GM12878 (cell line): ENCODE measurements at regions not wholly inside any gene's neighbourhood (a gene's known extent, or its start where the extent isn't known, plus 50 kb on each side); places are given as distances from the start of the nearest gene placed in this dataset.

Experiments
- ATAC-seq: fragments of 200-7000 bp; cut with Tn5 transposase; 3 replicates; pipeline ENCODE4 v1.9.1; 2020; ENCODE audit warnings: mild to moderate bottlenecking, moderate library complexity
- BruUV-seq: library from RNA; stranded (reverse); fragments of 400-500 nt; replicated peaks from 2 replicates; lab custom pipeline; 2021; lab: Mats Ljungman, UMichigan
- CTCF ChIA-PET: fragments of 300-600 bp; sonication (Branson Sonifier 250); formaldehyde crosslinking; extraction: SDS; loops from one replicate; lab custom pipeline; 2021; ENCODE audit warnings: inconsistent platforms; lab: Yijun Ruan, JAX
- POLR2A ChIA-PET: fragments of 350-600 bp; formaldehyde crosslinking; extraction: SDS; loops from one replicate; lab custom pipeline; 2021; ENCODE audit warnings: inconsistent platforms; lab: Charles Lee
- RAD21 ChIA-PET: fragments of 300-600 bp; sonication (Branson Sonifier 250); formaldehyde crosslinking; loops from one replicate; lab custom pipeline; 2023; ENCODE audit warnings: antibody characterized with exemption; ENCODE audit not compliant: unreplicated experiment; lab: Charles Lee
- SMC1A ChIA-PET: fragments of 300-600 bp; sonication (Branson Sonifier 250); formaldehyde crosslinking; loops from one replicate; lab custom pipeline; 2023; ENCODE audit not compliant: unreplicated experiment, uncharacterized antibody; lab: Charles Lee
- DNase-seq: peaks from one replicate; pipeline ENCODE4 v3.0.0-alpha.2; 2011; ENCODE audit warnings: low read depth, low spot score
- FAIRE-seq: peaks from 3 replicates; lab custom pipeline; 2011; peaks lifted over from hg19 to GRCh38; lab: Jason Lieb, UNC
- H2AFZ ChIP-seq: 2 replicates; pipeline ENCODE4 v1.6.0; 2011; ENCODE audit warnings: low read depth, low read length, control low read depth; ENCODE audit not compliant: control insufficient read depth
- H3K27ac ChIP-seq: 2 replicates; pipeline ENCODE4 v1.5.1; 2011; ENCODE audit warnings: control low read depth; ENCODE audit not compliant: control insufficient read depth, insufficient read depth
- H3K27me3 ChIP-seq, 2 experiments: replicated peaks in 1 of 2; 2 replicates each; pipeline versions ENCODE4 v1.6.0 to v1.6.1; 2011; ENCODE audit warnings: low read length in 1 of 2; ENCODE audit not compliant: control insufficient read depth in 2 of 2, insufficient read depth in 2 of 2
- H3K36me3 ChIP-seq, 2 experiments: 2 replicates each; pipeline ENCODE4 v1.5.1; 2011; ENCODE audit warnings: low read length in 1 of 2; ENCODE audit not compliant: control insufficient read depth in 2 of 2, insufficient read depth in 2 of 2
- H3K4me1 ChIP-seq: 2 replicates; pipeline ENCODE4 v1.6.1; 2011; ENCODE audit warnings: mild to moderate bottlenecking, low read length, moderate library complexity, mixed read lengths; ENCODE audit not compliant: control insufficient read depth, insufficient read depth
- H3K4me2 ChIP-seq: 2 replicates; pipeline ENCODE4 v1.6.0; 2011; ENCODE audit warnings: control low read depth; ENCODE audit not compliant: control insufficient read depth, insufficient read depth
- H3K4me3 ChIP-seq: fragments of 200-600 bp; sonication (generic); 2 replicates; pipeline ENCODE4 v1.5.1; 2016
- H3K79me2 ChIP-seq: 2 replicates; pipeline ENCODE4 v1.6.0; 2011; ENCODE audit warnings: low read length; ENCODE audit not compliant: control insufficient read depth, insufficient read depth
- H3K9ac ChIP-seq: 2 replicates; pipeline ENCODE4 v1.8.0; 2011; ENCODE audit warnings: low read length, control low read depth, mixed read lengths; ENCODE audit not compliant: control insufficient read depth, insufficient read depth
- H3K9me3 ChIP-seq: replicated peaks from 3 replicates; pipeline ENCODE4 v1.5.1; 2011; ENCODE audit warnings: mild to moderate bottlenecking, low read length; ENCODE audit not compliant: control insufficient read depth, insufficient read depth
- H4K20me1 ChIP-seq: 2 replicates; pipeline ENCODE4 v1.6.0; 2011; ENCODE audit not compliant: control insufficient read depth, insufficient read depth
- MTA2 ChIP-seq: fragments of 450-650 bp; IDR thresholded peaks from 2 replicates; pipeline ENCODE4 v1.6.1; 2016; ENCODE audit warnings: low read depth, mild to moderate bottlenecking, moderate library complexity
- TBL1XR1 ChIP-seq: IDR thresholded peaks from 2 replicates; pipeline ENCODE4 v1.6.1; 2012; ENCODE audit warnings: low read depth, low read length, improper control_type of control experiment
- in situ Hi-C: fragments of 300-500 bp; cut with MboI; formaldehyde crosslinking; loops from 9 replicates; pipeline ENCODE4 v1.14.3; 2018; ENCODE audit warnings: mixed read lengths
- intact Hi-C: fragments of 100-400 bp; cut with micrococcal nuclease; formaldehyde crosslinking; loops from one replicate; pipeline ENCODE4 v1.14.2; 2022; ENCODE audit not compliant: unreplicated experiment
- TF ChIP-seq, protein P1 (sequence below): fragments of 450-650 bp; IDR thresholded peaks from 2 replicates; pipeline ENCODE4 v1.6.1; 2017; ENCODE audit warnings: mild to moderate bottlenecking, moderate library complexity
- TF ChIP-seq, protein P2 (sequence below): IDR thresholded peaks from 2 replicates; pipeline ENCODE4 v1.6.1; 2012; ENCODE audit warnings: low read depth, low read length, improper control_type of control experiment
- TF ChIP-seq, protein P3 (sequence below): fragments of 450-650 bp; IDR thresholded peaks from 2 replicates; pipeline ENCODE4 v1.6.1; 2017; ENCODE audit warnings: mild to moderate bottlenecking, low read depth, inconsistent platforms; ENCODE audit not compliant: poor library complexity, severe bottlenecking

DNA sequence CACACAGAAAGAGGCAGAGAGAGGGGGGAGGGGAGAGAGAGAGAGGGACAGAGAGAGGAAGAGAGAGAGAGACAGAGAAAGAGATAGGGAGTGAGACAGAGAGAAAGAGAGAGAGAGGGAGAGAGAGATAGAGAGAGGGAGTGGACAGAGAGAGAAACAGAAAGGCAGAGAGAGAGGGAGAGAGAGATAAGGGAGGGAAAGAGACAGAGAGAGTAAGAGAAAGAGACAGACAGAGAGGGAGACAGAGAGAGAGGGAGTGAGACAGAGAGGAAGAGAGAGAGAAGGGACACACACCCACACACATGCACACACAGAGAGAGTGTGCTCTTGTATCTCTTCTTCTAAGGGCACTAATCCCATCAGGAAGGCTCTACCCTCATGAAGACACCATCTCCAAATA, 103.2 kb upstream of the ESRRB start:
- H3K4me3 ChIP-seq = no peak overlapping the region
- RAD21 ChIA-PET = no interaction called here

More for the DNA sequence above, 103.2 kb upstream of the ESRRB start:
- intact Hi-C loops = no loop called here
- H3K79me2 ChIP-seq = no peaks in the 10 kb centered on the region
- FAIRE-seq (no peak), ATAC-seq (no peak), DNase-seq (no peak)
- no peak overlapping the region for H3K4me2 ChIP-seq
- no peaks in the 10 kb centered on the region for H3K27me3 ChIP-seq
- ChIA-PET CTCF (no interaction called here), SMC1A (interaction anchor here (1.0 to 1.1 kb wide), 2 partner anchors 80 to 87 kb away, joined by 3 read pairs; no protein-coding TSS in a partner anchor), POLR2A (no interaction called here)
- no peaks in the 10 kb centered on the region for H3K36me3 ChIP-seq
- H2AFZ ChIP-seq = no peak overlapping the region
- TF ChIP-seq, protein P1, sequence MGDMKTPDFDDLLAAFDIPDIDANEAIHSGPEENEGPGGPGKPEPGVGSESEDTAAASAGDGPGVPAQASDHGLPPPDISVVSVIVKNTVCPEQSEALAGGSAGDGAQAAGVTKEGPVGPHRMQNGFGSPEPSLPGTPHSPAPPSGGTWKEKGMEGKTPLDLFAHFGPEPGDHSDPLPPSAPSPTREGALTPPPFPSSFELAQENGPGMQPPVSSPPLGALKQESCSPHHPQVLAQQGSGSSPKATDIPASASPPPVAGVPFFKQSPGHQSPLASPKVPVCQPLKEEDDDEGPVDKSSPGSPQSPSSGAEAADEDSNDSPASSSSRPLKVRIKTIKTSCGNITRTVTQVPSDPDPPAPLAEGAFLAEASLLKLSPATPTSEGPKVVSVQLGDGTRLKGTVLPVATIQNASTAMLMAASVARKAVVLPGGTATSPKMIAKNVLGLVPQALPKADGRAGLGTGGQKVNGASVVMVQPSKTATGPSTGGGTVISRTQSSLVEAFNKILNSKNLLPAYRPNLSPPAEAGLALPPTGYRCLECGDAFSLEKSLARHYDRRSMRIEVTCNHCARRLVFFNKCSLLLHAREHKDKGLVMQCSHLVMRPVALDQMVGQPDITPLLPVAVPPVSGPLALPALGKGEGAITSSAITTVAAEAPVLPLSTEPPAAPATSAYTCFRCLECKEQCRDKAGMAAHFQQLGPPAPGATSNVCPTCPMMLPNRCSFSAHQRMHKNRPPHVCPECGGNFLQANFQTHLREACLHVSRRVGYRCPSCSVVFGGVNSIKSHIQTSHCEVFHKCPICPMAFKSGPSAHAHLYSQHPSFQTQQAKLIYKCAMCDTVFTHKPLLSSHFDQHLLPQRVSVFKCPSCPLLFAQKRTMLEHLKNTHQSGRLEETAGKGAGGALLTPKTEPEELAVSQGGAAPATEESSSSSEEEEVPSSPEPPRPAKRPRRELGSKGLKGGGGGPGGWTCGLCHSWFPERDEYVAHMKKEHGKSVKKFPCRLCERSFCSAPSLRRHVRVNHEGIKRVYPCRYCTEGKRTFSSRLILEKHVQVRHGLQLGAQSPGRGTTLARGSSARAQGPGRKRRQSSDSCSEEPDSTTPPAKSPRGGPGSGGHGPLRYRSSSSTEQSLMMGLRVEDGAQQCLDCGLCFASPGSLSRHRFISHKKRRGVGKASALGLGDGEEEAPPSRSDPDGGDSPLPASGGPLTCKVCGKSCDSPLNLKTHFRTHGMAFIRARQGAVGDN = no peak
- TF ChIP-seq MTA2 (no peak), TBL1XR1 (no peak)
- TF ChIP-seq, protein P2, sequence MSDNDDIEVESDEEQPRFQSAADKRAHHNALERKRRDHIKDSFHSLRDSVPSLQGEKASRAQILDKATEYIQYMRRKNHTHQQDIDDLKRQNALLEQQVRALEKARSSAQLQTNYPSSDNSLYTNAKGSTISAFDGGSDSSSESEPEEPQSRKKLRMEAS = no peak
- TF ChIP-seq, protein P3, sequence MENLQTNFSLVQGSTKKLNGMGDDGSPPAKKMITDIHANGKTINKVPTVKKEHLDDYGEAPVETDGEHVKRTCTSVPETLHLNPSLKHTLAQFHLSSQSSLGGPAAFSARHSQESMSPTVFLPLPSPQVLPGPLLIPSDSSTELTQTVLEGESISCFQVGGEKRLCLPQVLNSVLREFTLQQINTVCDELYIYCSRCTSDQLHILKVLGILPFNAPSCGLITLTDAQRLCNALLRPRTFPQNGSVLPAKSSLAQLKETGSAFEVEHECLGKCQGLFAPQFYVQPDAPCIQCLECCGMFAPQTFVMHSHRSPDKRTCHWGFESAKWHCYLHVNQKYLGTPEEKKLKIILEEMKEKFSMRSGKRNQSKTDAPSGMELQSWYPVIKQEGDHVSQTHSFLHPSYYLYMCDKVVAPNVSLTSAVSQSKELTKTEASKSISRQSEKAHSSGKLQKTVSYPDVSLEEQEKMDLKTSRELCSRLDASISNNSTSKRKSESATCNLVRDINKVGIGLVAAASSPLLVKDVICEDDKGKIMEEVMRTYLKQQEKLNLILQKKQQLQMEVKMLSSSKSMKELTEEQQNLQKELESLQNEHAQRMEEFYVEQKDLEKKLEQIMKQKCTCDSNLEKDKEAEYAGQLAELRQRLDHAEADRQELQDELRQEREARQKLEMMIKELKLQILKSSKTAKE = no peak
- BruUV-seq = no TSS peak
- H3K4me1 ChIP-seq = no peaks in the 10 kb centered on the region
- H4K20me1 ChIP-seq = no peaks in the 10 kb centered on the region
- H3K27ac ChIP-seq = no peak overlapping the region
- in situ Hi-C loops = no loop called here
- H3K9me3 ChIP-seq = no peaks in the 10 kb centered on the region; the same call in 2 of the 3 replicates
- H3K9ac ChIP-seq = no peak overlapping the region
